Lower lobe of right lung (tissue), 2 donors: ENCODE measurements at regions not wholly inside any gene's neighbourhood (a gene's known extent, or its start where the extent isn't known, plus 50 kb on each side); places are given as distances from the start of the nearest gene placed in this dataset.

Experiments
- ATAC-seq, 2 donors: fragments of 200-7000 bp; cut with Tn5 transposase; one replicate each; pipeline ENCODE4 v1.9.1; 2020 to 2022; ENCODE audit warnings: mild to moderate bottlenecking in 2 of 2, moderate library complexity in 2 of 2
- DNase-seq: peaks from one replicate; pipeline ENCODE4 v3.0.0-alpha.2; 2020
- H3K27ac ChIP-seq: fragments of 200-600 bp; one replicate; pipeline ENCODE4 v1.8.0; 2022
- H3K27me3 ChIP-seq: fragments of 200-600 bp; one replicate; pipeline ENCODE4 v1.8.0; 2022; ENCODE audit warnings: low read depth
- H3K36me3 ChIP-seq: fragments of 200-600 bp; one replicate; pipeline ENCODE4 v1.8.0; 2022; ENCODE audit warnings: mild to moderate bottlenecking
- H3K4me1 ChIP-seq: fragments of 200-600 bp; one replicate; pipeline ENCODE4 v1.8.0; 2022
- H3K4me3 ChIP-seq: fragments of 200-600 bp; one replicate; pipeline ENCODE4 v1.8.0; 2022; ENCODE audit warnings: mild to moderate bottlenecking
- H3K9me3 ChIP-seq: fragments of 200-600 bp; one replicate; pipeline ENCODE4 v1.8.0; 2022
- intact Hi-C: fragments of 100-400 bp; cut with DNase I; formaldehyde crosslinking; loops from one replicate; pipeline ENCODE4 v1.11.0; 2022
- TF ChIP-seq, protein P1 (sequence below): fragments of 200-600 bp; IDR thresholded peaks from one replicate; pipeline ENCODE4 v1.8.0; 2022; ENCODE audit warnings: antibody characterized with exemption, mild to moderate bottlenecking
- donor health status: DM: no; HTN: yes; CAD: no; lungs with severe emphysema.

DNA sequence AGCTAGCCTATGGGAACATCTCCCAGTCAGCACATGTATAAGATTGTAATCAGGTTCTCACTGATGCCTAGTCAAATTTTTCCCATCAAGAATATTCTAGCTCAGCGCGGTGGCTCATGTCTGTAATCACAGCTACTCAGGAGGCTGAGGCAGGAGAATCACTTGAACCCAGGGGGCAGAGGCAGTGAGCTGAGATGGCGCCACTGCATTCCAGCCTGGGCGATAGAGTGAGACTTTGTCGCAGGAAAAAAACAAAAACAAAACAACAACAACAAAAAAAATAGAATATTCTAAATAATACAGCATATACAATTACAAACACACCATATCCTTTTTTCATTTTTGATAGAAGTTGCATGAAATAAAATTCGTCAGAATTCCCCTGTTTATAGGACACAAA lies 67.5 kb upstream of the MYCN start:
- TF ChIP-seq, protein P1, sequence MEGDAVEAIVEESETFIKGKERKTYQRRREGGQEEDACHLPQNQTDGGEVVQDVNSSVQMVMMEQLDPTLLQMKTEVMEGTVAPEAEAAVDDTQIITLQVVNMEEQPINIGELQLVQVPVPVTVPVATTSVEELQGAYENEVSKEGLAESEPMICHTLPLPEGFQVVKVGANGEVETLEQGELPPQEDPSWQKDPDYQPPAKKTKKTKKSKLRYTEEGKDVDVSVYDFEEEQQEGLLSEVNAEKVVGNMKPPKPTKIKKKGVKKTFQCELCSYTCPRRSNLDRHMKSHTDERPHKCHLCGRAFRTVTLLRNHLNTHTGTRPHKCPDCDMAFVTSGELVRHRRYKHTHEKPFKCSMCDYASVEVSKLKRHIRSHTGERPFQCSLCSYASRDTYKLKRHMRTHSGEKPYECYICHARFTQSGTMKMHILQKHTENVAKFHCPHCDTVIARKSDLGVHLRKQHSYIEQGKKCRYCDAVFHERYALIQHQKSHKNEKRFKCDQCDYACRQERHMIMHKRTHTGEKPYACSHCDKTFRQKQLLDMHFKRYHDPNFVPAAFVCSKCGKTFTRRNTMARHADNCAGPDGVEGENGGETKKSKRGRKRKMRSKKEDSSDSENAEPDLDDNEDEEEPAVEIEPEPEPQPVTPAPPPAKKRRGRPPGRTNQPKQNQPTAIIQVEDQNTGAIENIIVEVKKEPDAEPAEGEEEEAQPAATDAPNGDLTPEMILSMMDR = no peak
- H3K27me3 ChIP-seq = no peaks in the 10 kb centered on the region

DNA sequence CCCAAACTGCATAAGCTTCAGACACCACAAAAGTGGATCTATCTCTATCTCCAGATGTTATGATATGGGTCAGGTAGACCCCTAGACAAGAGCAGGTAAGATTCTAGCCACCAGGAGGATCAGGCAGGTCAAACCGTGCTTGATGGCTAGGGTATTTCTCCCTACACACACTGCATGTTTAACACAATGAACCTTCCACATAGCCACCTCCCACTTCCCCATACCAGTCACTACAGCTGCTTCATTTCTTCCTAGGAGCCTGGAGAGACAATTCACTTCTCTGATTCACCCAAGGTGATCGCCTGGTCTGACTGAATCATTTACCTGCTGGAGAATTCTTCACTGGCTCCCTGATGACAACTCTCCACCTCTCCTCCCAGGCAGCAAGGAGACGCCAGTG lies 66.0 kb upstream of the MYCN start:
- Histone ChIP-seq H3K4me3 (no peak overlapping the region), H3K27ac (no peak overlapping the region), H3K27me3 (no peaks in the 10 kb centered on the region), H3K9me3 (no peaks in the 10 kb centered on the region), H3K4me1 (no peaks in the 10 kb centered on the region), H3K36me3 (no peaks in the 10 kb centered on the region)
- no peak for DNase-seq
- no peak for ATAC-seq
- intact Hi-C loops = no loop called here
- TF ChIP-seq, protein P1 = no peak

More for the DNA sequence above, 67.5 kb upstream of the MYCN start:
- Histone ChIP-seq H3K4me3 (no peak overlapping the region), H3K27ac (no peak overlapping the region), H3K9me3 (no peaks in the 10 kb centered on the region), H3K36me3 (no peaks in the 10 kb centered on the region), H3K4me1 (no peaks in the 10 kb centered on the region)
- intact Hi-C loops = no loop called here
- ATAC-seq (no peak), DNase-seq (no peak)

DNA sequence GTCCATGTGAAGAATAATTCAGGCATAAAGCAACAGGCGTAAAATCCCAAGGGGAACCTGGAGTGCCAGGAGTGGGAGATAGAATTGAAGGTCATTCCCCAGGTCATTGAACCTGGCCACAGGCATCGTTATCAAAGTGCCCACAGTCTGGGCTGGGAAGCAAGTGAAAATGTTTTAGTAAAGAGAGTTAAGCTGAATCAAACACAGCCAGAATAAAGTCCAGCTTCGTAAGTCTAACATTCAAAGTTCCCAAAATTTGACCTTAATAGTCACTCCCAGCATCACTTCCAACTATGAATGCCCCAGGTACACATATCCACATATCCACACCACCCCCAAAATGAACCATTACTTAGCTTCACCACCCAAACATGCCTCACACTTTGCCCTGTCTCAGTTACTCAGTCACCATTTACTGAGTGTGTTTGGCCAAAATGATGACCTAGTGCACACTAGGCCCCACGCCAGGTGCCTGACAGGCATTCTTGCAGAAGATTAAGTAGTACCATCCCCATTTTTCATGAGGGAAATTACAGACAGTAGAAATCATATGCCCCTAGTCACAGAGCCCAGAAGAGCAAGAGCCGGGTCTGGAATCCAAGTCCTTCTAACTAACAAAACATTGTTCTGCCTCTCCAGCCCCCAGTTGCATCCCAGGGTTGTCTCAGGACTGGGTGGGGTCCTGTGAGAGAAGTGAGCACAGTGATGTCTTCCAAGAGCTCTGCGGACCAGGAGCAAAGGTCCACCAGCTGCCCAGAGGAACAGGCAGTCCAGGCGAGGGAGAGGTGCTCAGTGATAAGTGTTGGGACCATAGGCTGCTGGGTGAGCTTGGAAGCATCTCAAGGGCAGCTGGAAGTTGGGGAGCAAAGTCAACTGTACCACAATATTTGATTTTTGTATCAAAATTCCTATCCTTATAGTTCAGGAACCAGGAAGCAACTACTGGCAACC lies 65.2 kb upstream of the MYCN start:
- Histone ChIP-seq H3K4me1 (no peaks in the 10 kb centered on the region), H3K27ac (no peak overlapping the region), H3K36me3 (no peaks in the 10 kb centered on the region), H3K9me3 (no peaks in the 10 kb centered on the region), H3K27me3 (no peaks in the 10 kb centered on the region), H3K4me3 (no peak overlapping the region)
- no peak for DNase-seq
- TF ChIP-seq, protein P1 = no peak
- ATAC-seq = no peak
- intact Hi-C loops = no loop called here

DNA sequence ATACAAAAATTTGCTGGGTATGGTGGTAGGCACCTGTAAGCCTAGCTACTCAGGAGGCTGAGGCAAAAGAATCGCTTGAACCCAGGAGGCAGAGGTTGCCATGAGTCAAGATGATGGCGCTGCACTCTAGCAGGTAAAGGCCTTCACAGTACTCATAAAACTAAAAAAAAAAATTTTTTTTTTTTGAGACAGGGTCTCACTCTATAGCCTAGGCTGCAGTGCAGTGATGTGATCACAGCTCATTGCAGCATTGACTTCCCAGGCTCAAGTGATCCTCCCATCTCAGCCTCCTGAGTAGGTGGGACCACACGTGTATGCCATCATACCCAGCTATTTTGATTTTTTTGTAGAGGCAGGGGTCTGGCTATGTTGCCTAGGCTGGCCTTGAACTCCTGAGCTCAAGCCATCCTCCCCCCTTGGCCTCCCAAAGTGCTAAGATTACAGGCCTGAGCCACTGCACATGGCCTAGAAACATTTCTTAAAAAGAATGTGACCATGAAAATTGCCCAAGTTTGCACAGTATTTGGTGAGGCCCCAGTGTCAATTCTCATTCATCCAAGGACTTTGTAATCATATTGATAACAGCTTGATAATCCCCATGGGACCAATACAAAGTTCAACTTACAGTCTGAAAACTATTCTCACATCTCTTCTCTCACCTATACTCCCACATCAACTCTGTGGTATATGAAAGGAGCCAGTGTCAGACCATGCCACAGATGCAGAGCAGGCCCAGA lies 64.2 kb upstream of the MYCN start:
- no peak for DNase-seq
- Histone ChIP-seq H3K4me1 (no peaks in the 10 kb centered on the region), H3K9me3 (no peaks in the 10 kb centered on the region), H3K27ac (no peak overlapping the region), H3K27me3 (no peaks in the 10 kb centered on the region), H3K36me3 (no peaks in the 10 kb centered on the region), H3K4me3 (no peak overlapping the region)
- no peak for ATAC-seq
- TF ChIP-seq, protein P1 = no peak
- intact Hi-C loops = no loop called here

DNA sequence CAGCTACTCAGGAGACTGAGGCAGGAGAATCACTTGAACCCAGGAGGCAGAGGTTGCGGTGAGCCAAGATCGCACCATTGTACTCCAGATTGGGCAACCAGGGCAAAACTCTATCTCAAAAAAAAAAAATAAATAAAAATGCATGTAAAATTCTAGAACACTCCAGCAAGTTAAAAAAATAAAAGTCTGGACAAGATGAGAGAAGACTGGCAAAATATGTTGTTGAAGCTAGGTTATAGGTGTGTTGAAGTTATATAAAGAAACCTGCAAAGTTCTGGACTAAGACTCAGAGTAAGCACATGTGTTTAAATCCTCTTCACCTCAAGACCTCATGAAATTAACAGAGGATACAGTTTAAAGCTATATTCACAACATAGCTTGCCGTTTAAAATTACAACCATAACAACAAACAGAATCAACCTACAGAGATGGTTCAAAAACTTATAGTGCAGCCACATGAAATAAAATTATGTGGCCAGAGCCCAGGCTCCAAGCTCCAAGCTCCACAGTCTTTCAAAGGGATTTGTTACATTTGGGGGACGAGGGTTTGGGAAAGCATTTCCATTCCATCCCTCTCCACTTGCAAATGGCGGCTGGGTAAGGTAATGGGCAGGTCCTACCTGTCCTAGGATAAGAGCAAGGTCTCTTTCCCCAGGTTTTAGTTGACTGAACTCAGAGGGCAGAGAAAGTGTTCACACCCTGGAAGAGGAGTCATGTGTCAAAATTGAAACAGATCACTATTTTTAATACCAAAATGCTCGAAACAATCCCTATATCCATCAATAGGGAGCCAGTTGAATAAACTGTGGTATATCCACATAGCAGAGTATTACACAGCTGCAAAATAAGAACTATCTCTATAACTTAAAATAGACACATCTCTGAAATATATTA lies 59.9 kb upstream of the MYCN start:
- Histone ChIP-seq H3K27ac (no peak overlapping the region), H3K4me3 (no peak overlapping the region), H3K9me3 (no peaks in the 10 kb centered on the region), H3K4me1 (no peaks in the 10 kb centered on the region), H3K27me3 (no peaks in the 10 kb centered on the region), H3K36me3 (no peaks in the 10 kb centered on the region)
- intact Hi-C loops = no loop called here
- ATAC-seq = no peak
- DNase-seq = no peak
- TF ChIP-seq, protein P1 = no peak
